Fibroblast of lung (primary cell): ENCODE measurements at regions not wholly inside any gene's neighbourhood (a gene's known extent, or its start where the extent isn't known, plus 50 kb on each side); places are given as distances from the start of the nearest gene placed in this dataset.

Experiments
- DNase-seq, 2 donors: peaks; one replicate each; pipeline versions ENCODE4 v3.0.0 to v3.0.0-alpha.2; 2010; ENCODE audit warnings: low read depth in 2 of 2
- H2AFZ ChIP-seq: 2 replicates; pipeline ENCODE4 v1.5.1; 2012; ENCODE audit warnings: low read length, control low read depth, inconsistent platforms
- H3K27ac ChIP-seq: 2 replicates; pipeline ENCODE4 v1.5.1; 2011; ENCODE audit warnings: low read length, control low read depth; ENCODE audit not compliant: insufficient read depth
- H3K27me3 ChIP-seq: 2 replicates; pipeline ENCODE4 v1.5.1; 2011; ENCODE audit warnings: mild to moderate bottlenecking, low read length; ENCODE audit not compliant: control insufficient read depth, insufficient read depth
- H3K36me3 ChIP-seq: 2 replicates; pipeline ENCODE4 v1.5.1; 2011; ENCODE audit warnings: low read length; ENCODE audit not compliant: control insufficient read depth, insufficient read depth
- H3K4me1 ChIP-seq: 2 replicates; pipeline ENCODE4 v1.5.1; 2011; ENCODE audit warnings: low read length; ENCODE audit not compliant: control insufficient read depth, insufficient read depth; ENCODE audit errors: extremely low read depth
- H3K4me2 ChIP-seq: 2 replicates; pipeline ENCODE4 v1.5.1; 2011; ENCODE audit warnings: low read length, control low read depth; ENCODE audit not compliant: insufficient read depth; ENCODE audit errors: extremely low read depth
- H3K4me3 ChIP-seq, 4 experiments: fragments of 200-600 bp in 1 of 4; sonication (generic) in 1 of 4; replicated peaks in 1 of 4; 2 replicates each; pipeline ENCODE4 v1.5.1; 2011 to 2016; ENCODE audit warnings: low read length in 4 of 4, low read depth in 3 of 4, mild to moderate bottlenecking in 3 of 4, control low read depth in 2 of 4, inconsistent platforms in 1 of 4, mixed read lengths in 1 of 4; ENCODE audit not compliant: insufficient read depth in 1 of 4; ENCODE audit errors: control extremely low read depth in 1 of 4
- H3K79me2 ChIP-seq: 2 replicates; pipeline ENCODE4 v1.5.1; 2012; ENCODE audit warnings: mild to moderate bottlenecking, low read length, inconsistent platforms; ENCODE audit not compliant: control insufficient read depth, insufficient read depth
- H3K9ac ChIP-seq: 2 replicates; pipeline ENCODE4 v1.5.1; 2011; ENCODE audit warnings: mild to moderate bottlenecking, low read length, control low read depth; ENCODE audit not compliant: insufficient read depth
- H3K9me3 ChIP-seq: 2 replicates; pipeline ENCODE4 v1.5.1; 2012; ENCODE audit warnings: low read depth, low read length; ENCODE audit not compliant: control insufficient read depth, insufficient read depth
- H4K20me1 ChIP-seq: 2 replicates; pipeline ENCODE4 v1.5.1; 2011; ENCODE audit warnings: low read length; ENCODE audit not compliant: control insufficient read depth, insufficient read depth; ENCODE audit errors: extremely low read depth
- CTCF ChIP-seq, 2 donors: IDR thresholded peaks in 1 of 2; conservative IDR thresholded peaks in 1 of 2; 1 replicate in 1 of 2; 2 replicates in 1 of 2; pipeline ENCODE4 v1.5.1; 2011 to 2012; ENCODE audit warnings: low read length in 2 of 2, control low read depth in 1 of 2, inconsistent platforms in 1 of 2, low read depth in 1 of 2, mild to moderate bottlenecking in 1 of 2
- EZH2 ChIP-seq: IDR thresholded peaks from 2 replicates; pipeline ENCODE4 v1.5.1; 2012; ENCODE audit warnings: low read length, control low read depth, mild to moderate bottlenecking; ENCODE audit errors: missing control alignments

DNA sequence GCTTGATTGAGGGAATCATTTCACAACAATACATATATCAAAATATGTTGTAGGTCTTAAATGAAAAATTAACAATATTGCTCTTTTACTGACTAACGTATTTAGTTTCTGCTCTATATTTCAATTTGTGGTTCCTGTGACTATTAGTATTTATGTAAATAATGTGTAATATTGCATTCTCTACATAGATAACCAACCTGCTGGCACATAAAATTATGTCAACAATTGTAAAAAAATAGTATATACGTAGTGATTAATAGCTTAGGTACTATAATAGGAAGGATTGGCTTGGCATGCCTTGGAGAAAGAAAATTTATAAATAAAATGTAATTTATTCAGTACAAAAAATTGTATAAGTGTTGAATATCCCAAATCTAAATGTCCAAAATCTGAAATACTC, 1336.1 kb downstream of the PCDH9 start:
- Histone ChIP-seq H2AFZ (no peak overlapping the region), H3K9ac (no peak overlapping the region), H3K27me3 (no peaks in the 10 kb centered on the region), H3K4me3 (no peak overlapping the region), H3K4me1 (no peaks in the 10 kb centered on the region), H4K20me1 (no peaks in the 10 kb centered on the region), H3K36me3 (no peaks in the 10 kb centered on the region), H3K9me3 (no peaks in the 10 kb centered on the region), H3K27ac (no peak overlapping the region), H3K4me2 (no peak overlapping the region), H3K79me2 (no peaks in the 10 kb centered on the region)
- no peak for DNase-seq
- no peak for TF ChIP-seq EZH2
- no peak for TF ChIP-seq CTCF (conservative IDR thresholded peaks at IDR 0.05 in 1 of 2, IDR thresholded peaks at IDR 0.05 in 1 of 2; ENCODE audit: low read depth in 1 of 2, low read length in 2 of 2)

- Histone ChIP-seq H3K9me3 (no peaks in the 10 kb centered on the region), H3K4me2 (no peak overlapping the region), H3K4me1 (no peaks in the 10 kb centered on the region), H4K20me1 (no peaks in the 10 kb centered on the region), H3K79me2 (no peaks in the 10 kb centered on the region), H3K27me3 (no peaks in the 10 kb centered on the region), H3K36me3 (no peaks in the 10 kb centered on the region), H2AFZ (peak overlapping the region; percentile 63), H3K4me3 (no peak overlapping the region), H3K27ac (no peak overlapping the region), H3K9ac (no peak overlapping the region)
- no peak for DNase-seq
- no peak for TF ChIP-seq CTCF (conservative IDR thresholded peaks at IDR 0.05 in 1 of 2, IDR thresholded peaks at IDR 0.05 in 1 of 2; ENCODE audit: low read depth in 1 of 2, low read length in 2 of 2)
- no peak for TF ChIP-seq EZH2
These were observed 1337.3 kb downstream of the PCDH9 start for GRCh38 chr13:65892859-65893258.

DNA sequence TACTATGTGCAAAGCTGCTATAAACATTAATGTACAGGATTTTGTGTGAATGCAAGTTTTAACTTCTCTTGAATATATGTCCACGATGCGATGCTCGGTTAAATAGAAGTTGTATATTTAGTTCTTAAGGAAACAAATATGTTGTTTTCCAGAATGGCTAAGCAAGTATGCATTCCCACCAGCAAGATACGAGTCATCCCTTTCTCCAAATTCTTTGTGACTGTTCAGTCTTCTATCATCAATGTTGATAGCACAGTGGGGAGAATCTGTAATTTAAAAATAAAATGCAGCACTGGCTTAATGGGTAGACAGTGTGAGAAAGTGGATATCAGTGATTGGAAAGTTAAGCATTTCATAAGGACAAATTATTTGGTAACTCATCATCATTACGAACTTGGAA, 1340.8 kb downstream of the PCDH9 start:
- H3K9ac ChIP-seq = no peak overlapping the region
- no peak overlapping the region for H3K27ac ChIP-seq
- no peaks in the 10 kb centered on the region for H3K4me1 ChIP-seq
- H3K27me3 ChIP-seq = no peaks in the 10 kb centered on the region
- H3K4me2 ChIP-seq = no peak overlapping the region
- no peaks in the 10 kb centered on the region for H3K79me2 ChIP-seq
- no peaks in the 10 kb centered on the region for H4K20me1 ChIP-seq
- no peak overlapping the region for H2AFZ ChIP-seq
- no peaks in the 10 kb centered on the region for H3K36me3 ChIP-seq
- DNase-seq = peak in 1 of 2 donors; percentile 12
- H3K4me3 ChIP-seq = no peak overlapping the region
- H3K9me3 ChIP-seq = no peaks in the 10 kb centered on the region
- TF ChIP-seq CTCF (conservative IDR thresholded peaks at IDR 0.05 in 1 of 2, IDR thresholded peaks at IDR 0.05 in 1 of 2; ENCODE audit: low read depth in 1 of 2, low read length in 2 of 2) (no peak), EZH2 (no peak)
